Right lobe of liver (tissue), 6 donors: ENCODE measurements at regions not wholly inside any gene's neighbourhood (a gene's known extent, or its start where the extent isn't known, plus 50 kb on each side); places are given as distances from the start of the nearest gene placed in this dataset.

Source experiments
- ATAC-seq, 4 donors: fragments of 200-7000 bp; cut with Tn5 transposase; one replicate each; pipeline ENCODE4 v1.9.1; 2020; ENCODE audit warnings: mild to moderate bottlenecking in 4 of 4, moderate library complexity in 4 of 4
- DNase-seq, 3 donors: peaks; one replicate each; pipeline ENCODE4 v3.0.0-alpha.2; 2020
- H3K27ac ChIP-seq, 3 donors: fragments of 200-600 bp; one replicate each; pipeline ENCODE4 v1.8.0; 2022
- H3K27me3 ChIP-seq, 2 donors: fragments of 200-600 bp; one replicate each; pipeline ENCODE4 v1.8.0; 2022
- H3K36me3 ChIP-seq, 4 donors: fragments of 200-600 bp; sonication (generic) in 1 of 4; one replicate each; pipeline versions ENCODE4 v1.5.1 to v1.8.0; 2017 to 2022; ENCODE audit warnings: control low read depth in 1 of 4
- H3K4me1 ChIP-seq, 4 donors: fragments of 200-600 bp; sonication (generic) in 1 of 4; one replicate each; pipeline versions ENCODE4 v1.5.1 to v1.8.0; 2017 to 2022; ENCODE audit warnings: control low read depth in 1 of 4
- H3K4me3 ChIP-seq, 3 donors: fragments of 200-600 bp; one replicate each; pipeline ENCODE4 v1.8.0; 2022
- H3K9me3 ChIP-seq, 4 donors: fragments of 200-600 bp; sonication (generic) in 1 of 4; one replicate each; pipeline versions ENCODE4 v1.5.1 to v1.8.0; 2017 to 2022; ENCODE audit warnings: control low read depth in 1 of 4
- POLR2A ChIP-seq: fragments of 450-650 bp; IDR thresholded peaks from one replicate; pipeline ENCODE4 v1.6.1; 2017; ENCODE audit warnings: antibody characterized with exemption, mild to moderate bottlenecking
- WGBS: methylation state at CpG from one replicate; pipeline ENCODE4 v1.1.6; 2018; ENCODE audit warnings: low coverage, low lambda C conversion rate; ENCODE audit not compliant: insufficient coverage; ENCODE audit errors: missing lambda C conversion rate; 5-methylcytosine and 5-hydroxymethylcytosine counted together
- intact Hi-C, 2 donors: fragments of 100-400 bp; cut with DNase I; formaldehyde crosslinking; loops; one replicate each; pipeline versions ENCODE4 v1.11.2 to v1.14.1; 2022
- small RNA-seq, 2 experiments: library from RNA; depleted of rRNA; stranded (forward); fragments of <200 nt; gene quantifications; one replicate each; pipeline ENCODE3, GENCODE V24; 2016
- TF ChIP-seq, protein P1 (sequence below), 4 donors: fragments of 200-600 bp in 3 of 4; fragments of 450-650 bp in 1 of 4; IDR thresholded peaks; one replicate each; pipeline versions ENCODE4 v1.5.1 to v1.8.0; 2016 to 2022; ENCODE audit warnings: antibody characterized with exemption in 4 of 4, mild to moderate bottlenecking in 2 of 4
- donor health status: DM: no; HTN: yes; CAD: no.
- donor health status: DM: no; HTN: no; CAD: no.
- donor health status: DM: no; HTN: no; CAD: no.
- donor health status: DM: no; HTN: yes; CAD: no.
- donor health status: DM: no; HTN: yes; CAD: no.

DNA sequence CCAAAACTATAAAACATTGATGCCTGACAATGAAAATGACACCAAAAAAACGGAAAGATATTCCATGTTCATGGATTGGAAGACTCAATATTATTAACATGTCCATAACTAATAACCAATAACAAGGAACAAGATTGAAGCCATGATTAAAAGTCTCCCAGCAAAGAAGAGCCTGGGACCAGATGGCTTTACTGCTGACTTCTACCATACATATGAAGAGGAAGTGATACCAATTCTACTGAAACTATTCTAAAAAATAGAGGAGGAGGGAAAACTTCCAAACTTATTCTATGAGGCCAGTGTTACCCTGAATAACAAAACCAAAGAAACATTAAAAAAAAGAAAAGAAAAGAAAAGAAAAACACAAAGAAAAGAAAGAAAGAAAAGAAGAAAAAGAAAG lies 54.6 kb upstream of the ATF7IP start:
- 50% methylated on average over 1 of the region's 1 CpG for WGBS
- DNase-seq: no peak
- no peak for ATAC-seq
- Histone ChIP-seq H3K4me3 (no peak overlapping the region), H3K27ac (no peak overlapping the region), H3K27me3 (no peaks in the 10 kb centered on the region), H3K9me3 (no peaks in the 10 kb centered on the region), H3K36me3 (no peaks in the 10 kb centered on the region), H3K4me1 (no peaks in the 10 kb centered on the region)
- TF ChIP-seq POLR2A: no peak
- TF ChIP-seq, protein P1, sequence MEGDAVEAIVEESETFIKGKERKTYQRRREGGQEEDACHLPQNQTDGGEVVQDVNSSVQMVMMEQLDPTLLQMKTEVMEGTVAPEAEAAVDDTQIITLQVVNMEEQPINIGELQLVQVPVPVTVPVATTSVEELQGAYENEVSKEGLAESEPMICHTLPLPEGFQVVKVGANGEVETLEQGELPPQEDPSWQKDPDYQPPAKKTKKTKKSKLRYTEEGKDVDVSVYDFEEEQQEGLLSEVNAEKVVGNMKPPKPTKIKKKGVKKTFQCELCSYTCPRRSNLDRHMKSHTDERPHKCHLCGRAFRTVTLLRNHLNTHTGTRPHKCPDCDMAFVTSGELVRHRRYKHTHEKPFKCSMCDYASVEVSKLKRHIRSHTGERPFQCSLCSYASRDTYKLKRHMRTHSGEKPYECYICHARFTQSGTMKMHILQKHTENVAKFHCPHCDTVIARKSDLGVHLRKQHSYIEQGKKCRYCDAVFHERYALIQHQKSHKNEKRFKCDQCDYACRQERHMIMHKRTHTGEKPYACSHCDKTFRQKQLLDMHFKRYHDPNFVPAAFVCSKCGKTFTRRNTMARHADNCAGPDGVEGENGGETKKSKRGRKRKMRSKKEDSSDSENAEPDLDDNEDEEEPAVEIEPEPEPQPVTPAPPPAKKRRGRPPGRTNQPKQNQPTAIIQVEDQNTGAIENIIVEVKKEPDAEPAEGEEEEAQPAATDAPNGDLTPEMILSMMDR (IDR thresholded peaks at IDR 0.05): no peak
- intact Hi-C loops: no loop called here

DNA sequence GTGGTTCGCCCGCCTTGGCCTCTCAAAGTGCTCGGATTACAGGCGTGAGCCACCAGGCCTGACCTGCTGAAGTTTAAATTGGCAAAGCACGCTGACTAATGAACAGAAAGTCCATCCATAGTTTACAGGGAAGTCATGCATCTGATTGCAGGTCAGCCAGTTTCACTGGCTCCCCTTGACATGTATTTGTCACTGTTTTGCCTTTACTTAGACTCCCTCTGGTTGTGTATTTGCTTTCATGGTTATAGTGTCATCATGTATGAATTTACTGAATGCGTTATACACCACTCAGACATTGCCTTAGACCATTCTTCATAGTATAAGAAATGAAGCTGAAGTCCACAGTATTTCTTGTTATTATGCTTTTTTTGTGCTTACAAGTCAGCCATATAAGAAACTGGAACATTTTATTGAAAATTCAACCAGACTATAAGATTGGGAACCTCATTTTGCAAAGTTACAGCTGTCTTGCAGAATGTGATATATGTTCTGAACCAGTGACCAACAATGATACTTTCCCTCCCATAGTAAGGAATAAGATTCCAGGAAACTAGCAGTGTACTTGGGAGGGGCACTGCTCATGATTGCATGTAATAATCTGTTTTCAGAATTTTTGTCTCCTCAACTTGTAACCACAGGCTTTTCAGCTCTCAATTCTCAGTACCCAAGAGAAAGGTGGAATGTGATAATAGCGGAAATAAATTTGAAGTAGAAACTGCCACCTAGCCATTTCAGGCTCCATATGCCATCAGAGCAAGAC lies 51.9 kb upstream of the ATF7IP start:
- ATAC-seq (no peak), DNase-seq (no peak)
- no peak overlapping the region for H3K27ac ChIP-seq
- TF ChIP-seq POLR2A: no peak
- TF ChIP-seq, protein P1 (IDR thresholded peaks at IDR 0.05): no peak
- H3K4me1 ChIP-seq: no peaks in the 10 kb centered on the region
- H3K4me3 ChIP-seq: no peak overlapping the region
- no peaks in the 10 kb centered on the region for H3K9me3 ChIP-seq
- no peaks in the 10 kb centered on the region for H3K36me3 ChIP-seq
- intact Hi-C loops: no loop called here
- 90% methylated on average over 2 of the region's 7 CpGs for WGBS
- H3K27me3 ChIP-seq: no peaks in the 10 kb centered on the region

DNA sequence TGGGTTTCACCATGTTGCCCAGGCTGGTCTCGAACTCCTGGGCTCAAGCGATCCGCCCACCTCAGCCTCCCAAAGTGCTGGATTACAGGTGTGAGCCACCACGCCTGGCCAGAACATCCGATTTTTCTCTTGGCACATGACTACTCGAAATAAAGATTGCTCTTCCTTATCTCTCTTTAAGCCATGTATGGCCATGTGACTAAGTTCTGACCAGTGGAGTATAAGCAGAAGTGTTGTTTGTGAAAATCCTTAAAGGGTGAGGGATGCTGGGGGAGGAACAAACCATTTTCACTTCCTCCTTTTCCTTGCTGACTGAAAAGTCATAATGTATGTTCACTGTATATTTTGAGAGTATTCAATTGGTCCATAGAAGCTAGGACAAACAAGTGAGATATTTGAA lies 50.7 kb upstream of the ATF7IP start:
- Histone ChIP-seq H3K4me3 (no peak overlapping the region), H3K36me3 (no peaks in the 10 kb centered on the region), H3K27me3 (no peaks in the 10 kb centered on the region), H3K9me3 (no peaks in the 10 kb centered on the region), H3K4me1 (no peaks in the 10 kb centered on the region), H3K27ac (no peak overlapping the region)
- TF ChIP-seq, protein P1 (IDR thresholded peaks at IDR 0.05): no peak
- TF ChIP-seq POLR2A: no peak
- DNase-seq (no peak), ATAC-seq (peak in 1 of 4 donors; percentile 37)
- intact Hi-C loops: no loop called here
- WGBS: 82% methylated on average over 6 of the region's 6 CpGs

DNA sequence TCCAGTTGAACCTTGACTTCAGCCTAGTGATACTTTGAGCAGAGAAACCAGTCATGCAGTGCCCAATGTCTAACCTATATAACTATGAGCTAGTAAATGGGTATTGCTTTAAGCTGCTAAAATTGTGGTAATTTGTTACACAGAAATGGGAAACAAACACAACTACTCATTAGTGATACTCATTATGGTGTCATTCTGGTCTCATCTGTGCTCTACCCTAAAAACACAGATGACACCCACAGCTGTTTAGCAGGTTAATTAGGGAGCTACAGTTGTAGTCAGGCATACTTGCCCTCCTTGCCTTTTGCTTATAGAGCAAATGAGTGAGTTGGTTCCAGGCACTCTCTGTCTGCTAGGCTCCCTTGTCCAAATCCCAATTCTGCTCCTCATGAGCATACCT lies 50.0 kb upstream of the ATF7IP start:
- TF ChIP-seq, protein P1 (IDR thresholded peaks at IDR 0.05): no peak
- no peak for TF ChIP-seq POLR2A
- Histone ChIP-seq H3K4me3 (no peak overlapping the region), H3K36me3 (no peaks in the 10 kb centered on the region), H3K4me1 (no peaks in the 10 kb centered on the region), H3K9me3 (no peaks in the 10 kb centered on the region), H3K27ac (no peak overlapping the region), H3K27me3 (no peaks in the 10 kb centered on the region)
- intact Hi-C loops: no loop called here
- DNase-seq (no peak), ATAC-seq (no peak)

Small RNAs in the stretch of these regions (small RNA-seq; reads per million reads assigned to genes)
- gene AC092470.1: 0 reads per million in 2 experiments
- gene AC135001.1: 0 reads per million in 2 experiments
- gene MRPS18CP4: 0 reads per million in 2 experiments
- gene RNU6-491P: 0 reads per million in 2 experiments
